HG03469 (cell line): ENCODE measurements at regions not wholly inside any gene's neighbourhood (a gene's known extent, or its start where the extent isn't known, plus 50 kb on each side); places are given as distances from the start of the nearest gene placed in this dataset.

ENCODE experiments used
- ATAC-seq: cut with Tn5 transposase; IDR thresholded peaks from one replicate; pipeline ENCODE4 v1.9.1; 2021; ENCODE audit warnings: mild to moderate bottlenecking, moderate library complexity, moderate number of reproducible peaks; ENCODE audit not compliant: unreplicated experiment

DNA sequence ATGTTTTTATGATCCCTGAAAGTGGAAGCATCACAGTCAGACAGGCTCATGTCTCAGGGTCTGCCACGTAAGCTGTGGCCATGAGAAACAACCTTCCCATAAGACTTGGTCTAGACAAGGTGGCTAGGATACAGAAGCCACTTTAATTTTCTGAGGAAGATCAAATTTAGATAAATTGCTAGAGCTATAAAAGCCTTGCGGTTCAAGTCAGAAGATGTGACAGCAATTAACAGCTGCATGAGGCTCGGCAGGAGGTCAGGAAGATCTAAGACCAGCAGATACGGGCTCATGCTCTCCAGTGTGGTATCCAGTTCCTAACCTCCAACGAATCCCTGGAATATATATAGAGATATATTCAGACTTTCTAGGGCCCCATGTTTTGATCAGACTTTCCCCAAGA lies 577.1 kb downstream of the PLPP3 start:
- no peak for ATAC-seq

DNA sequence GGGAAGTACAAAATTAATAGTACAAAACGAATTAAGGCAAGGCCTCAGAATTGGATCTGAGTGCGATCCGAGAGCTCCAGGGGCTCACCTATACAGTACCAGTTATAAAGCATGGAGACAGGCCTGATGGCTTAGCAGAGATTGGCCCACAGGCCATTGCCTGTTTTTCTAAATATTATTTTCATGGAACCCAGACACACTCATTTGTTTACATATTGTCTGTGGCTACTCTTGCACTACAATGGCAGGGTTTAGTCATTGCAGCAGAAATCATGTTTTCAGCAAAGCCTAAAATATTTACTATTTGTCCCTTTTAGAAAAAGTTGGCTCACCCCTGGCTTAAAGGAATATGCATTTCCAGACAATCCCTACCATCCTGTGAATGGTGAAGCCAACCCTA lies 578.9 kb downstream of the PLPP3 start:
- ATAC-seq = no peak

DNA sequence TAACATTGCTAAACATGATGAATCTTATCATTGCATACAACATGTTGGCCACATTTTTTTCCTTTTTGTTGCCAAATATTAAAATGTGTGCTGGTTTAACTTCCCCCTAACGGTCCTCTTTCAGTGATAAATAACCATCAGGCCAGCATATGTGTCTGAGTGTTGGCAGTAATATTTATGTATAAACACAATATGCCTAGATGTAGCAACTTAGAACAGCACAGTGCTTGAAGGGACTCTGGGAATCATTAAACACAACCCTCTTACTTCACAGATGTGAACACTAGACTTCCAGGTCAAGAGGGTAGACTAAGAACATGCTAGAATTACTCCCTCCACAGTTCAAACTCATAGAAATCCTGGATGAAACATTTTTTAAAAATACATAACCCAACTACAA lies 581.8 kb downstream of the PLPP3 start:
- ATAC-seq = no peak

DNA sequence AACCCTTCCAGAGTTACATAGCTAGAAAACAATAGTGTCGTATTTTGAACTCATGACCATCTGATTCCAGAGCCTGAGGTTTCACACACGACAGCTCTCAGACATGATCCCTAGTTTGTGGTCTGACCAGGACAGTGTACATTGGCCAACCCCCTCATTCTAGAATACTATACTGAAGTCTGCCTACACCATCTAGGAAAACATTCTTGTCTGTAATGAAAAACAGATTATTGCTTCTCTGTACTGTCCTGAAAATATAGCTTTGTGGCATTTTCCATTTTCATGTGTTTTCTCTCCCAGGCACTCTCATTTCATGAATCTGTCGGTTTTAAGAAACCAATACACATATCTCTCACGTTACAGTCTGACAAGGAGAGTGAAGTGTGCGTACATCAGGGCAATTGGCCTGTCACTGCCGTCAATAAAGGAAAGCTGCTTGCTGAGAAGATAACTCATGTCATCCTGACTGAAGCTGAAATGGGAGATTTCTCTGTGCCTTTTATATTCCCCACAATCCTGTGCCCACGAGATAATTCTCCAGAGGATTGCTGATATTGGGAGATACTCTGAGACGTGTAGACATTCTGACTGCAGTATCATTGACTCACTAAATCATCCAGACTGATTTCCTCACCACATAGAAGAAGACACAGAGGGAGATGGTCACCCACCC lies 585.6 kb downstream of the PLPP3 start:
- ATAC-seq = no peak

DNA sequence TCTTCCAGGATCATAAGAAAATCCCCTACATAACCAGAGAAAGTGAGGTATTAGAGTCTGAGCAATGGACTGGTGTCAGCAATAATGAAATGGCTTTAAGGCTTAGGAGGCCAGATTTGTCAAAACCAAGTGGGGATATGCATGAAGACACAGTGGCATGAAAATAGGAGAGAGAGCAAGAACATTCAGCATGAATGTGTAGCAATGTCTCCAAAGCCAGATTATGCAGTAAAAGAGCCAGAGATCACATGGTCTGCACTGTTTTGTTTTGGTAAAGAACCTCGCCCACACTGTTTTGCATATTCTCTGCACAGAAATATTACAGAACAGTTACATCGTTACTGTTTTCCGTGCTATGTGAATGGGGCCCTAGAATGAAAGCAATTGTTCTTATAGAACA lies 589.4 kb downstream of the PLPP3 start:
- ATAC-seq = no peak

DNA sequence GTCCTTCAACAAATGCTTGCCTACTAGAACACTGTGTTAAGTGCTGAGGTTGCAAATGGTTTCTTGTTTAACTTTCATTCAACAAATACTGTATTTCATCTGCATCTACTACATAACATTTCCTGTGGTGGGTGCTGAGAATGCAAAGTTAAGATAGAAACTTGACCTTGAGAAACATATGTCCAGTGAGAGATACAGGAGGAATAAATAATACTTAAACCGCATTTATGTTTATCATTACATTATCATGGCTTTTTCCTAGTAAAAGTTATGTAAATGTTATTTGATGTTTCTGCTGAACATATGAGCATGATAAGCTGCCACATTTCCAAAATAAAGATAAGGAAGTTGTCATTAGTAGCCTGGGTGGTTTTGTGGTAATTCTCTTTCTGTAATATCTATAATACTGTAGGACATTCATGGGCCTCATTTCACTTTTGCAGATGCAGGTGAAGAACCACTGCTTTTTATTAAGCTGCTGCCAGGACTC lies 590.4 kb downstream of the PLPP3 start:
- ATAC-seq = no peak

DNA sequence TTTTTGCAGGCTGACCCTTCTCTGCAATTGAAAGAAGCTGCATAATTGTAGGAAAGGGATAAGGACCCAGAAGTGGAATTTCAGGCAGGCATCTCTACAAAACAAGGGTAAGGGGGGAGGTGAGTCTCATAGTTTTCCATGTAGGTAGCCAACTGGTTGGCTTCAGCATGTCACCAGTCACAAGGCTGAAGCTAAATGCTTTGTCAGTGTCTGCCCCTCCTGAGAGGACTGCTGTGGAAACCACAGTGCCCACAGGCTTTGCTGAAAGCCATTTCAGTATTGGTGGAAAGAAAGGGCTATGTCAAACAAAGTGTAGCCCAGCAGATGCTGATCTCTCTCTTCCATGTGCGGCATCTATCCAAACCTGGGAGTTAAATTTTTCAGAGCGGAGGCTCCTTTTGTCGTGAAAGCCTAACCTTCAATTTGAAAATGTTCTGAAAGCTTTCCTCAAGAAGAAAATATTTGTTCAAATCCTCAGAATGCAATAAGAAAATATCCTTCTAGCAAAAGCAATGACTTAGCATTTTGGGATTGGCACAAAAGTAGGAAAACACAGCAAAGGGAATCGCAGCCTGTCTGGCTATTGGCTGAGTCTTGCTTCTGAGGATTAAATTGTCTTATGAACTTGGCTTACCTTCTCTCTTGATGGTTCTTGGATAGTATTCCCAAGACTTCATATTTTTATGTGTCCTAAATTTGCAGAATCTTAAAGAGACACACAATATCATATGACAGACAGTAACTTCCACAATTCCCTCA lies 591.7 kb downstream of the PLPP3 start:
- ATAC-seq = no peak

DNA sequence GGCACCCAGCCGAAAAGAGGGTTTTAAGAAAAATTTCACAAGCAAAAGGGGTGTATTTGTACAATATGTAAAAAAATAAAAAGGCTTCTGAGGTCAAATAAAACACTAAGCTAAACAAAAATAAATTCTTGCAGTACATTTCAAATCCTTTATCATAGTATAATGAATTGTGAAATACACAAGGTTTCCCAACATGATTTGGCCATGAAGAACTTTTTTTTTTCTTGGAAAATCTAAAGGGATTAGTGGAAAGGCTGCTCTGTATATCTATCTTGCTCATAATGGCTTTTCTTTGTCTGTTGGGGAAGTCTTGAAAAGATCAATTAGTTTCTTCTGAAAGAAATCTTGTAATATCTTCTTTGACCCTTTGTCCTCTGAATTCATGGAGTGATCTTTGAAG lies 593.4 kb downstream of the PLPP3 start:
- no peak for ATAC-seq

DNA sequence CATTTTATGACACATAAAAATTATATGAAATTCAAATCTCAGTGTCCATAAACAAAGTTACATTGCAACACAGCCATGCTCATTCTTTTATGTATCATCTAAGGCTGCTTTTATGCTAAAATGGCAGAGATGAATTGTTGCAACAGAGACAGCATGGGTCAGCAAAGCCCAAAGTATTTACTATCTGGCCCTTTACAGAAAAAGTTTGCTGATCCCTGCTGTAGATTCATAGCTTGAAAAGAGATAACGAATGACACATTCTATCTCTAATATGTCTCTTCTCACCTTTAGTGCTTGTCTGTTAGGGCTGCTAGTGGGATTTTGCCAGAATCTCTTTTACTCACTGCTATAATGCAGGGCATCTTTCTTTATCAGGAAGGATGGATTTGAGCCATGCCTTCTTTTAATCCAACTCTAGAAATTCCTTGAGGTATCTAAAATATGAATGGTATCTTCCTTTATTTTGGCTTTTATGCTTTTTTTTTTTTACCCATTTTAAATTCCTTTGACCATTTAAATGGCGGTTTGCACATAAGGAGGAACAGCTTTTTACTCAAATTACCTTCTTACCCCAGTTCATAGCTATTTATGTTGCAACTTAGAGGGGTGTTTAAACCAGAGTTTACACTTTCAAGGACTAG lies 598.2 kb downstream of the PLPP3 start:
- ATAC-seq = no peak

DNA sequence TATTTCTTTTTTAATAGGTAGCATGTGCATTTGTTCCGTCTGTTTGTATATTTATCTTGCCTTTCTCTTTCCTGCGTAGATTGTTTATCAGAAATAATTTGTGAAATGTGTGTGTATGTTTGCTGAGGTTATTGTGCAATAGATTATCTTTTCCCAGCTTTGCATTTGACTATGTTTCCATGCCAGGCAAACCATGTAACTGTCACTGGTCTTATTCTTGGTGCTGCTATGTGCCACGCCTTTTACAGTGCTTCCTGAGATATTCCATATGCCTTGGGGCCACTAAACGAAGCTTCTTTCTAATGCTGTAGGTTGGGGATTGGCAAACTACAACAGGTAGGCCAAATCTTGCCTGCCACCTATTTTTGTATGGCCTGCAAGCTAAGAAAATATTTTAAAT lies 598.8 kb downstream of the PLPP3 start:
- no peak for ATAC-seq

DNA sequence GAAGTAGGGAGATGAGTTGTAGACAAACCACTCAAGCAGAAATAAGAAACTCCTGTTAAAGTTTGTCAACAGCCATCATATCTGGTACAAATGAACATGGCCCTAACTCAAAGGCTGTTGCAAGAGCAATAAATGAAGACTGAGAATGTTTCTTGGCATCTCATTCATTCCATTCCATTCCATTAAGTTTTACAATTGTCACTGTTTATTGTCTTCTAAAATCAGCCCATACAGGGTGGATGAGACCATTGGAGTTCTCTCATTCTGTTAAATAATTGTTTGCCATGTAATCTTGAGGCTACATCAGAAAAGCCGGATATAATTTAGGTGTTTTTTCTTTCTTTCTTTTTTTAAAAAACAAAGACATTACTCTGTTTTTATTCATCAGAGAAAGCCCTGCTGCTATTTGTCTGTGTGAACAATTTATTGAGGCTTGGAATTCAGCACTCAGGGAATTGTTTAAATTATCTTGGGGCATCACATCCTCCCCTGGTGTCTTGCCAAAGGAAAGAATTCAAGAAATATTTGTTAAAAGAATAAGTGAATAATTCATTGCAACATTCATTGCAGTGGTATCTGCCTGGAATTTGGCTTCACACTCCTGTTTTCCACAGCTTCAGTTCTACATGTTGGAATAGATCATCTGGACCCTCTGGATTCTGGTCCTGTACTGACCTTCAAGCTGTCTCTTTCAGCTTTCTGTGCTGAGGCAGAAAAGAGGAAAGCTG lies 604.5 kb downstream of the PLPP3 start:
- ATAC-seq = no peak

DNA sequence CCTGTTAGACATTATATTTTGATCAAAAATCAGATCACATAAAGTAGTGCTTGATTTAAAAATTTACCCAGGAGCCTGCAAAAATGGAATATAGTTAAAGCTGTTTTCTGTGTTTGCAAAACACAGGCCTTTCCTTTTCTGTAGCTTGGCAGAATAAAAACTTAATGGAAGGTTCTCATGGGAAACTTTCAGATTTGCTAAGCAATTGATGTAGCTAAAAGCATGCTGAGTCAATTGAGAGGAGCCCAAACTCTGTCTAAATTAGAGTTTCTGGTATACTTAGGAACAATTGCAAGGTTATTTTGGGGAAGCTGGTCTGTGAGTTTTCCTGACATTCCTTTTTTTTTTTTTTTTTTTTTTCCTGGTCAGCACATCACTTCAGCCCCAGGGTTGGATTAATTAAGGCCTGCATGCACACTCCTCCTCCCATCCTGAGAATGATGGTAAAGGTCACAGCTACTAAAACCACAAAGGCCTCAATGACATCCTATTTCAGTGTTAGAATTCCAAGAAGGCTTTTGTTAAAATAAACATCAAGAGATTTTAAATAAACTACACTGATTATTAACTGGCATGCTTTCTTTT lies 608.7 kb downstream of the PLPP3 start:
- ATAC-seq = no peak

DNA sequence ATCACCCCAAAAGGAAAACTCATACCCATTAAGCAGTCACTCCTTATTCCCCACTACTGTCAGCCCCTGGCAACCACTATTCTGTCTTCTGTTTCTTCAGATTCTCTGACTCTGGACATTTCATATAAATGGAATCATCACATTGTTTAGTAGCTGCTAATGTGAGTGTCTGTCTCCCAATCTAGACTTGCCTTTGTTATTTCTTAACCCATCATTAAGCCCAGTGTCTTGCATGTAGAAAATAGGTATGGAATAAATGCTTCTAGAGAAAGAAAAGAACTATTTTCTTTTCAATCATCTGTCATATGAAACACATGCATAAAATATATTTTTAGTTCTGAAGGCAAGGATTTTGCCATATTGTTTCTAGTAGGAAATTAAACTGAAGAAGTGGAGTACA lies 610.0 kb downstream of the PLPP3 start:
- ATAC-seq = no peak

DNA sequence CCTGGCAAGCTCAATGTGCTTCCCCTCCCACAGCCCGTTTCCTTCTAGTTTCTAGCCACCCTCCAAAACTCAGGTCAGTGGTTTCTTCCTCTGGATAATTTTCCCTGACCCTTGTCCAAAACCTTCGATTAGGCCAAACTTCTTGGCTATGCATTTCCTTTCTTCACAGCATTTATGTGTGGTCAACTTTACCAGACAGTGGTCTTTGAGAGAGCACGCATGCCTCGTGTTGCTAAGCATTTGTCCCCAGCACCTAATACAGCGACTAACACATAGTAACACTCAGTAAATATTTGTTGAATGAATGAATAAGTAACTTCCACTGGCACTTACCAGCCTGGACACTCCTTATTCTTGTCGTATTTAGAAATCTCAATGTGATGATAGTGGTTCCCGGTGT lies 610.7 kb downstream of the PLPP3 start:
- no peak for ATAC-seq

DNA sequence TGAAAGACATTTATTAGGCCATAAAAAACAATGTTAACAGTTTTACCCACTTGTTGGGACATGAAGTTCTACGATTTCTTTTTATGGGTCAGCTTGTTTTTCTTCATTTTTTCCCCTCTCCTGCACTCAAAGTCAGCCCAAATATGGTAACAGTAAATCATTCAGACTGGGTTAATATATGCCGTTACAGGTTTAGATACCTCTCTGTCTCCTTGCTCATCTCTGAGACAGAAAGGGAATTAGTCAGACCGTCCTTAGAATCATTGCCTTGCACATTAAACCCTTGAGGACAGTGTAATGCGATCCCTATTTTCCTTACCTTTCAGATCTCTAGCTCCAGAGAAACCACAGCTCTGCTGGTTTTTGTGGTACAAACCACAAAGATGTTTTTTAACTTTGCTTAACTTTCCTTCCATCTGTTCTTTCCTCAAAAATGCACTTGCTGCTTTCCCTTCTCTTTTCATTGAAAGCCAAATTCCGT lies 613.3 kb downstream of the PLPP3 start:
- no peak for ATAC-seq

DNA sequence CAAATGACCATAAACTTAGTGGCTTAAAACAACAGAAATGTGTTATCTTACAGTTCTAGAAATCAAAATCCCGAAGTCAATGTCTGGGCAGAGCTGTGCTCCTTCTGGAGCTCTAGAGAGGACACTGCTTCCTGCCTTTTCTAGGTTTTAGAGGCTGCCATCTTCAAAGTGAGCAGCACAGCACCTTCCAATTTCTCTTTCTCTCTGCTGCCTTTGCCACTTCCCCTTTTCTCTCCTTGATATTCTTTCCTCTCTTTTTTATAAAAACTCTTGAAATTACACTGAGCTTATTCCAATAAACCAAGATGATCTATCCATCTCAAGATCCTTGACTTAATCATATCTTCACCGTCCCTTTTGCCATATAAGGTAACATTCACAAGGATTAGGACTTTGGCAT lies 616.9 kb downstream of the PLPP3 start:
- no peak for ATAC-seq

DNA sequence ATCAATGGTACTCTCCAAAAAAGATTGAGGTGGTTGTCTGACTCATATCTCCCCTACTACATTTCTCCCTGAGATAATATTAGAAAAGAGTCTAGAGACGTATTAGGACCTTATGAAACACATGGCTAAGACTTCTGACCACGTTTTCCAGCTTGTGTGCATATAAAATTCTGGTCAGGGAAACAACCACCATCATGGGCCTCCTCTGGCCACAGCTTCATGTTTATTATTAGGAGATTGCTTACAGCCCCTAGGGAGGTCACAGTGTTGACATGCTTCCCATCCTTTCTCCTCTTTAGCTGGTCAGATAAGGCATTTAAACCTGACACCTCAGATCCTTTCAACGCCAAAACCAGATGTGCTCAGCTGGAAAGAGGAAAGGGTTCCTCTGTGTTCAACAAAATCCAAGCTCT lies 620.2 kb downstream of the PLPP3 start:
- no peak for ATAC-seq

DNA sequence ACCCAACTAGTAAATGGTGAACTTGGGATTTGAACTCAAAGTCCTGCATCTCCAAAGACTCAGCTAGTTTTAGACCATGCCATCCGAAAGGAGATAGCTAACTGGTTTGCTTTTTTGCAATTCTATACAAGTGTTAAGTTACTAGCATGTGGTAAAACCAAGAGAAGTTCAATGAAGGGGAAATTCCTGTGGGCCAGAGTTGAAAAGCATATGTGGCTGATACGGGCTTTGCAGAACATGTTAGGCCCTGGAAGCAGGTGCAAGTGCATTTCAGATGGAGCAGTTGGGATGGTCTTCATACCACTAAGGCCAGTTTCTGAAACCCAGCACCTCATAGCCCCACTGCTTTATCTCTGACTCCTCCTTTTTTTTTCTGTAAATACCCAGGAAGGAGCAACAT lies 620.9 kb downstream of the PLPP3 start:
- no peak for ATAC-seq

DNA sequence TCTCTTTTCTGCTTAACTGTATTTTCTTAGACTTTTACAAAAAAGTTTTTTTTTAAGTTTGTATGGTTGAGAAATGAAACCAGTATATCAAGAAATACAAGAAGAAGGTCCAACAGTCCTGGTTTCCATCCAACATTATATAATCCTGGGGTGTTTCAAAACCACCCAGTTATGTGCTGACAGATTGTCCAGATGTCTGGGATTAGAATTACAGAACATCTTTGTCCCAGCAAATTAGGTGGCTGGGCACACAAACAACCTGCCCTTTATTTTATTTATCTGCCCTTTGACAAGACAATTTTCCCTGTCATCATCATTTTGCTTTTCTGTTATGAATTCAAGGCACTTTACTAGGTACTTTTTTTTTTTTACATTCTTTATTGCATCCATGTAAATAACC lies 622.1 kb downstream of the PLPP3 start:
- no peak for ATAC-seq

DNA sequence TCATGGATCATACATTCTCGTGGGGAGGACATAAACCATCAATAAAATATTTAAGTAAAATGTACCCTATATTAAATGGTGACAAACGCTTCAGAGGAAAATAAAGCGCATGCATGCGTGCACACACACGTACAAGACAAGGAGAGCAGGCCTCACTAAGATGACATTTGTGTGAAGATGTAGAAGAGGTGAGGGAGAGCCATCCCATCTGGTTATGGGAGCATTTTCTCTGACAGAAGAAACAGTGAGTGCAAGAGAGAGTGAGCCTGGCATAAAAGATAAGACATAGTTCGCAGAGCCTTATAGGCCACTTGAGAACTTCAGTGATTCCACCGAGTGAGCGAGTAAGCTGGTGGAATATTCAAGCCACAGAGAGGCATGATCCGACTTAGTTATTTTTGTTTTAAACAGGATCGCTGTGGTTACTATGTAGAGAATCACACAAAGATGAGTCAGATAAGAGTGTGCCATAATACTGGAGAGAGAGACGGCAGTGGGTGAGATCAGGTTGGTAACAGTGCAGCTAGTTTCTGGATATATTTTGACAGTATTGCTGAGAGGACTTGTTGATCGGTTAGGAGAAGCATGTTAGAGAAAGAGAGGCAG lies 624.2 kb downstream of the PLPP3 start:
- ATAC-seq = no peak
